Nephron progenitor cell (in vitro differentiated cells): ENCODE measurements at regions not wholly inside any gene's neighbourhood (a gene's known extent, or its start where the extent isn't known, plus 50 kb on each side); places are given as distances from the start of the nearest gene placed in this dataset.

Experiments used
- DNase-seq: peaks from one replicate; pipeline ENCODE4 v3.0.0; 2021
- H3K27ac Mint-ChIP-seq: 2 replicates; pipeline ENCODE4 v1.8.0; 2021; ENCODE audit warnings: mild to moderate bottlenecking, moderate library complexity, mixed read lengths
- H3K27me3 Mint-ChIP-seq: 2 replicates; pipeline ENCODE4 v1.8.0; 2021; ENCODE audit warnings: mild to moderate bottlenecking, low read depth, mixed read lengths; ENCODE audit not compliant: poor library complexity
- H3K36me3 Mint-ChIP-seq: 2 replicates; pipeline ENCODE4 v1.8.0; 2021; ENCODE audit warnings: low read depth, mixed read lengths
- H3K4me1 Mint-ChIP-seq: 2 replicates; pipeline ENCODE4 v1.8.0; 2021; ENCODE audit warnings: mixed read lengths
- H3K4me3 Mint-ChIP-seq: 2 replicates; pipeline ENCODE4 v1.8.0; 2021; ENCODE audit warnings: mild to moderate bottlenecking, moderate library complexity, mixed read lengths
- H3K9me3 Mint-ChIP-seq: 2 replicates; pipeline ENCODE4 v1.8.0; 2021; ENCODE audit warnings: mild to moderate bottlenecking, moderate library complexity, mixed read lengths
- TF ChIP-seq, protein P1 (sequence below): fragments of 200-600 bp; sonication (generic); IDR thresholded peaks from 2 replicates; pipeline ENCODE4 v1.5.0; 2021; ENCODE audit warnings: antibody characterized with exemption

DNA sequence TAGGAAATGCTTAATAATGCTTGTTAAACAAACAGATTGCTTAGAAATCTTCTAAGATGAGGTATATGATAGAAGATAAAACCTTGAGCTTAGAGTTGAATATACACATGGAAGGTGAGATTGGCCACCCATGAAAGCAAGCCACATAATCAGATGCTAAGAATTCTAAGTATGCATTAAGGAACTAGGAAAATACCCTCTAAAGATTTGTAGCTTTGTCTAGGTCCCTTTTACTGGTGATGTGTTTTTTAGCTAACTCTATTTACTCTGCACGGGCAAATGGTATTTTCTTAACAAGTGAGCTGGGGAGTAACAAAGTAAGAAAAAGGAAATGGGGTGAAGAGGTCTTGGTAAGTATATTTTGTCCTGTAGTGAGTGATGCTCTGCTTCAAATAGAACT lies 310.3 kb downstream of the OXSM start:
- Mint-ChIP-seq H3K9me3 (peaks cover 49% of the 10 kb centered on the region), H3K4me1 (peaks cover 52% of the 10 kb centered on the region), H3K27me3 (no peaks in the 10 kb centered on the region), H3K4me3 (no peak overlapping the region), H3K36me3 (peaks cover 33% of the 10 kb centered on the region), H3K27ac (peak overlapping the region; percentile 0)
- TF ChIP-seq, protein P1, sequence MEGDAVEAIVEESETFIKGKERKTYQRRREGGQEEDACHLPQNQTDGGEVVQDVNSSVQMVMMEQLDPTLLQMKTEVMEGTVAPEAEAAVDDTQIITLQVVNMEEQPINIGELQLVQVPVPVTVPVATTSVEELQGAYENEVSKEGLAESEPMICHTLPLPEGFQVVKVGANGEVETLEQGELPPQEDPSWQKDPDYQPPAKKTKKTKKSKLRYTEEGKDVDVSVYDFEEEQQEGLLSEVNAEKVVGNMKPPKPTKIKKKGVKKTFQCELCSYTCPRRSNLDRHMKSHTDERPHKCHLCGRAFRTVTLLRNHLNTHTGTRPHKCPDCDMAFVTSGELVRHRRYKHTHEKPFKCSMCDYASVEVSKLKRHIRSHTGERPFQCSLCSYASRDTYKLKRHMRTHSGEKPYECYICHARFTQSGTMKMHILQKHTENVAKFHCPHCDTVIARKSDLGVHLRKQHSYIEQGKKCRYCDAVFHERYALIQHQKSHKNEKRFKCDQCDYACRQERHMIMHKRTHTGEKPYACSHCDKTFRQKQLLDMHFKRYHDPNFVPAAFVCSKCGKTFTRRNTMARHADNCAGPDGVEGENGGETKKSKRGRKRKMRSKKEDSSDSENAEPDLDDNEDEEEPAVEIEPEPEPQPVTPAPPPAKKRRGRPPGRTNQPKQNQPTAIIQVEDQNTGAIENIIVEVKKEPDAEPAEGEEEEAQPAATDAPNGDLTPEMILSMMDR = no peak
- no peak for DNase-seq

GRCh38 chr3:26102376-26102775 lies 312.5 kb downstream of the OXSM start:
- Mint-ChIP-seq H3K27ac (peak overlapping the region; percentile 86), H3K4me3 (no peak overlapping the region), H3K9me3 (peaks cover 29% of the 10 kb centered on the region), H3K27me3 (no peaks in the 10 kb centered on the region), H3K4me1 (peaks cover 73% of the 10 kb centered on the region), H3K36me3 (peaks cover 18% of the 10 kb centered on the region)
- TF ChIP-seq, protein P1 = no peak
- no peak for DNase-seq

- Mint-ChIP-seq H3K36me3 (peaks cover 5% of the 10 kb centered on the region), H3K9me3 (peaks cover 17% of the 10 kb centered on the region), H3K4me3 (no peak overlapping the region), H3K27ac (peak overlapping the region; percentile 65), H3K4me1 (peaks cover 67% of the 10 kb centered on the region), H3K27me3 (no peaks in the 10 kb centered on the region)
- no peak for DNase-seq
- TF ChIP-seq, protein P1 = no peak
These were observed 315.0 kb downstream of the OXSM start for GRCh38 chr3:26104851-26105251.

DNA sequence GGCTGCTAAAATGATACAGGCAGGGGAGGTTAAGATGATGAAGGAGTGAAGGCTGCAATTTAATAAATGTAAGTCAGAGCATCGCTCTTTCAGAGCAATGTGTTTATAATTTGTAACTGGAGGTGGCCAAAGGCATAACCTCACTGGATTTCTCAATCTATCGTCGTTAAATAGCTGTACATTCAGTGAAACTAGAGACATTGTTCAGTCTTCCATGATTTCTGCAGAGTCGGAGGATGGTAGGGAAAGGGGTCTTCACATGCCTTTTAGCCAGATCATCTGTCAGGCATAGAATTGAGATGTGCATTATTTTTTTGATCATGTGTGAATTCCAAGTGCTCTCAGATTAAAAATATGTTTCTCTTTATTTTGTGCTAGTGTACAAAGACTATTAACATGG lies 315.4 kb downstream of the OXSM start:
- Mint-ChIP-seq H3K4me3 (peak overlapping the region; percentile 6), H3K27me3 (no peaks in the 10 kb centered on the region), H3K4me1 (peaks cover 63% of the 10 kb centered on the region), H3K9me3 (peaks cover 17% of the 10 kb centered on the region), H3K36me3 (peaks cover 5% of the 10 kb centered on the region), H3K27ac (peak overlapping the region; percentile 65)
- TF ChIP-seq, protein P1 = no peak
- DNase-seq = no peak

- TF ChIP-seq, protein P1 = no peak
- DNase-seq = no peak
- Mint-ChIP-seq H3K36me3 (peaks cover 3% of the 10 kb centered on the region), H3K9me3 (peaks cover 12% of the 10 kb centered on the region), H3K27me3 (no peaks in the 10 kb centered on the region), H3K4me1 (peaks cover 53% of the 10 kb centered on the region), H3K4me3 (no peak overlapping the region), H3K27ac (peak overlapping the region; percentile 73)
These were observed 316.3 kb downstream of the OXSM start for GRCh38 chr3:26106228-26106627.

DNA sequence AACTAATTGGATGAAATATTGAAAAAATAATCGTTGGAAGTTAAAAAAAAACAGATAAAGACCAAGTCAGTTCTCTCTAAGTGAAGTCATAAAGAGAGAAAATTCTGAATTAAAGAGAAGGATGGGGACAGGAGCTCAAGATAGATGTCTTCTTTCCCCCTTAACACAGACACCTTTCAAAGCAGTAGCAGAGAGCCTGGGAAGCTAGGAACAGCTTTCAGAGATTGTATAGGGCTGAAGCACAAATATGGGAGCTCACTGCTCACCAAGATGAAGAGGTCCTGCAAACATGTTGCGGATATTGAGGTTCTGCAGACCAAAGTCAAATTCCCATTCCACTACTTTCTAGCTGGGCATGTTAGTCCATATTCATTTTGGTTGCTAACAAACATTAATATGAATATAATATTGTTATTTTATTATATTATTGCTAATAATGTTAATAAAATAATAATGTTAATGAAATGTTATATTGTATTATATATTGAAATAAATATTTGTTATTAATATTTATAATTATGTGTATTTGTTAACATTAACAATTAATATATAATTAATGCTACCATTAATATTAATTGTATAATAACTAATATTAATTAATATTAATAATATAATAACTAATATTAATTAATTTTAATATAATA lies 319.1 kb downstream of the OXSM start:
- H3K27ac Mint-ChIP-seq = no peak overlapping the region

More for the DNA sequence above, 319.1 kb downstream of the OXSM start:
- TF ChIP-seq, protein P1 = no peak
- H3K4me3 Mint-ChIP-seq = no peak overlapping the region
- H3K36me3 Mint-ChIP-seq = no peaks in the 10 kb centered on the region
- no peaks in the 10 kb centered on the region for H3K27me3 Mint-ChIP-seq
- H3K9me3 Mint-ChIP-seq = peaks cover 7% of the 10 kb centered on the region
- DNase-seq = no peak
- peaks cover 34% of the 10 kb centered on the region for H3K4me1 Mint-ChIP-seq
